Endothelial cell of umbilical vein (primary cell): ENCODE measurements at regions not wholly inside any gene's neighbourhood (a gene's known extent, or its start where the extent isn't known, plus 50 kb on each side); places are given as distances from the start of the nearest gene placed in this dataset.

Source experiments
- BruUV-seq: library from RNA; stranded (reverse); fragments of 400-500 nt; replicated peaks from 2 replicates; lab custom pipeline; 2021; lab: Mats Ljungman, UMichigan
- CTCF ChIA-PET: fragments of 300-600, 350-600 bp; sonication (Branson Sonifier 250); formaldehyde crosslinking; loops from one replicate; lab custom pipeline; 2021; ENCODE audit warnings: antibody characterized with exemption, inconsistent platforms; lab: Charles Lee
- POLR2A ChIA-PET: fragments of 300-600, 350-600 bp; sonication (Branson Sonifier 250); formaldehyde crosslinking; loops from one replicate; lab custom pipeline; 2021; ENCODE audit warnings: antibody characterized with exemption, inconsistent platforms; lab: Charles Lee
- DNase-seq: peaks from one replicate; pipeline ENCODE4 v3.0.0-alpha.2; 2011; ENCODE audit warnings: low read depth, low spot score
- FAIRE-seq: peaks from 2 replicates; lab custom pipeline; 2011; peaks lifted over from hg19 to GRCh38; lab: Jason Lieb, UNC
- H2AFZ ChIP-seq: 2 replicates; pipeline ENCODE4 v1.6.0; 2012; ENCODE audit warnings: low read depth, low read length, control low read depth, inconsistent platforms
- H3K27ac ChIP-seq: 2 replicates; pipeline ENCODE4 v1.5.1; 2011; ENCODE audit warnings: low read depth, mild to moderate bottlenecking, control low read depth, low read length, moderate library complexity; ENCODE audit not compliant: insufficient read depth
- H3K27me3 ChIP-seq, 2 experiments: 2 replicates each; pipeline versions ENCODE4 v1.6.0 to v1.6.1; 2011; ENCODE audit warnings: low read length in 2 of 2, mixed read lengths in 1 of 2; ENCODE audit not compliant: control insufficient read depth in 2 of 2, insufficient read depth in 2 of 2
- H3K36me3 ChIP-seq, 2 experiments: 2 replicates in 1 of 2; 3 replicates in 1 of 2; pipeline ENCODE4 v1.5.1; 2011; ENCODE audit warnings: low read length in 2 of 2, mild to moderate bottlenecking in 1 of 2, moderate library complexity in 1 of 2; ENCODE audit not compliant: control insufficient read depth in 2 of 2, insufficient read depth in 2 of 2; ENCODE audit errors: extremely low read depth in 1 of 2
- H3K4me1 ChIP-seq: 3 replicates; pipeline ENCODE4 v1.5.1; 2011; ENCODE audit warnings: mild to moderate bottlenecking, low read length; ENCODE audit not compliant: control insufficient read depth, insufficient read depth; ENCODE audit errors: extremely low read depth
- H3K4me2 ChIP-seq: 2 replicates; pipeline ENCODE4 v1.6.1; 2011; ENCODE audit warnings: low read length, control low read depth, mixed read lengths; ENCODE audit not compliant: insufficient read depth
- H3K4me3 ChIP-seq, 3 experiments: fragments of 200-600 bp in 1 of 3; sonication (generic), shearing (Covaris generic) in 1 of 3; replicated peaks in 1 of 3; 2 replicates each; pipeline ENCODE4 v1.5.1; 2011 to 2016; ENCODE audit warnings: control low read depth in 3 of 3, low read length in 3 of 3, mild to moderate bottlenecking in 2 of 3, inconsistent platforms in 1 of 3, low read depth in 1 of 3, moderate library complexity in 1 of 3; ENCODE audit not compliant: insufficient read depth in 1 of 3
- H3K79me2 ChIP-seq: 2 replicates; pipeline ENCODE4 v1.6.0; 2012; ENCODE audit warnings: low read length, inconsistent platforms; ENCODE audit not compliant: control insufficient read depth, insufficient read depth
- H3K9ac ChIP-seq: replicated peaks from 2 replicates; pipeline ENCODE3; 2011; ENCODE audit warnings: low read length, control low read depth; ENCODE audit not compliant: insufficient read depth; ENCODE audit errors: extremely low read depth
- H3K9me1 ChIP-seq: replicated peaks from 3 replicates; pipeline ENCODE4 v1.6.0; 2011; ENCODE audit warnings: mild to moderate bottlenecking, low read length; ENCODE audit not compliant: control insufficient read depth, insufficient read depth; ENCODE audit errors: extremely low read depth
- H3K9me3 ChIP-seq: replicated peaks from 2 replicates; pipeline ENCODE4 v1.5.1; 2012; ENCODE audit warnings: low read length, inconsistent platforms; ENCODE audit not compliant: control insufficient read depth, insufficient read depth
- H4K20me1 ChIP-seq: replicated peaks from 2 replicates; pipeline ENCODE3; 2011; ENCODE audit warnings: mild to moderate bottlenecking, low read length; ENCODE audit not compliant: control insufficient read depth, insufficient read depth; ENCODE audit errors: extremely low read depth
- EZH2 ChIP-seq: IDR thresholded peaks from 2 replicates; pipeline ENCODE4 v1.6.1; 2012; ENCODE audit warnings: borderline replicate concordance, low read depth, mild to moderate bottlenecking, moderate library complexity, low read length, inconsistent platforms; ENCODE audit not compliant: severe bottlenecking
- FOS ChIP-seq: IDR thresholded peaks from 2 replicates; pipeline ENCODE4 v1.6.1; 2011; ENCODE audit warnings: mild to moderate bottlenecking, low read length, moderate library complexity, borderline replicate concordance; ENCODE audit not compliant: insufficient read depth
- GATA2 ChIP-seq: IDR thresholded peaks from 2 replicates; pipeline ENCODE4 v1.7.0; 2011; ENCODE audit warnings: low read depth, mild to moderate bottlenecking, moderate library complexity, mixed read lengths, low read length; ENCODE audit not compliant: insufficient read length, insufficient read depth
- JUN ChIP-seq: IDR thresholded peaks from 2 replicates; pipeline ENCODE4 v1.6.1; 2011; ENCODE audit warnings: borderline replicate concordance, low read depth; ENCODE audit not compliant: insufficient read length, insufficient read depth
- MYC ChIP-seq: IDR thresholded peaks from one replicate; pipeline ENCODE4 v1.6.1; 2011; ENCODE audit warnings: mild to moderate bottlenecking, low read depth, low read length
- POLR2A ChIP-seq: IDR thresholded peaks from 2 replicates; pipeline ENCODE4 v1.6.1; 2012; ENCODE audit warnings: low read depth, mild to moderate bottlenecking, control low read depth, low read length
- POLR2AphosphoS5 ChIP-seq: IDR thresholded peaks from 2 replicates; pipeline ENCODE4 v1.6.1; 2012; ENCODE audit warnings: low read depth, mild to moderate bottlenecking, control low read depth, low read length, moderate library complexity; ENCODE audit not compliant: insufficient read depth
- dilution Hi-C: fragments of 300-500 bp; cut with MboI; formaldehyde crosslinking; loops from one replicate; pipeline ENCODE4 v1.15.0; 2019; ENCODE audit warnings: low sequenced_read_pairs; ENCODE audit not compliant: extremely low pct_ligation_motif_present
- intact Hi-C: fragments of 100-400 bp; cut with micrococcal nuclease; formaldehyde crosslinking; loops from one replicate; pipeline ENCODE4 v1.10.0; 2022
- TF ChIP-seq, protein P1 (sequence below), 2 donors: IDR thresholded peaks; 1 replicate in 1 of 2; 2 replicates in 1 of 2; pipeline ENCODE4 v1.5.1; 2011; ENCODE audit warnings: low read length in 2 of 2, mild to moderate bottlenecking in 2 of 2, moderate library complexity in 2 of 2, control low read depth in 1 of 2, inconsistent platforms in 1 of 2, low read depth in 1 of 2; ENCODE audit not compliant: insufficient read depth in 1 of 2; ENCODE audit errors: extremely low read depth in 1 of 2
- TF ChIP-seq, protein P2 (sequence below): IDR thresholded peaks from 2 replicates; pipeline ENCODE4 v1.6.1; 2011; ENCODE audit not compliant: insufficient read depth, insufficient read length

DNA sequence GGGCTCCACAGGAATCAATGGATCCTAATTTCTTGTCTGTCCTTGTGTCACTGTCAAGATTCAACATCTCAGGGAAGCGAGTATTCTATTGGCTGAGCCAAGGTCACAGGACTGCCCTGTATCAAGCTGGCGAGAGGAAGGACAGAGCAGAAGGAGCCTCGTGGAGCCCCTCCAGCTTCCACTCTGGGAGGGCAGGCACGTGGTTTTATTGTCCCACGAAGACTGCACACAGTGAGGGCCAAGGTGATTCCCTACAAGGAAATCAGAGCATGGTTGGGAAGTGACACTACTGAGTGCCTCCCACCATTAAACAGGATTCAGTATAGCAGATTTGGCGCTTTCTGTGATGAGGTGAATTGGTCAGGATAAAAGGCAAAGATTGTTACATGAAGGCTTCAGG lies 302.4 kb upstream of the CXCR4 start:
- no peaks in the 10 kb centered on the region for H3K79me2 ChIP-seq
- TF ChIP-seq GATA2 (no peak), FOS (no peak), POLR2A (no peak), JUN (no peak), POLR2AphosphoS5 (no peak), MYC (no peak), EZH2 (no peak)
- TF ChIP-seq, protein P1, sequence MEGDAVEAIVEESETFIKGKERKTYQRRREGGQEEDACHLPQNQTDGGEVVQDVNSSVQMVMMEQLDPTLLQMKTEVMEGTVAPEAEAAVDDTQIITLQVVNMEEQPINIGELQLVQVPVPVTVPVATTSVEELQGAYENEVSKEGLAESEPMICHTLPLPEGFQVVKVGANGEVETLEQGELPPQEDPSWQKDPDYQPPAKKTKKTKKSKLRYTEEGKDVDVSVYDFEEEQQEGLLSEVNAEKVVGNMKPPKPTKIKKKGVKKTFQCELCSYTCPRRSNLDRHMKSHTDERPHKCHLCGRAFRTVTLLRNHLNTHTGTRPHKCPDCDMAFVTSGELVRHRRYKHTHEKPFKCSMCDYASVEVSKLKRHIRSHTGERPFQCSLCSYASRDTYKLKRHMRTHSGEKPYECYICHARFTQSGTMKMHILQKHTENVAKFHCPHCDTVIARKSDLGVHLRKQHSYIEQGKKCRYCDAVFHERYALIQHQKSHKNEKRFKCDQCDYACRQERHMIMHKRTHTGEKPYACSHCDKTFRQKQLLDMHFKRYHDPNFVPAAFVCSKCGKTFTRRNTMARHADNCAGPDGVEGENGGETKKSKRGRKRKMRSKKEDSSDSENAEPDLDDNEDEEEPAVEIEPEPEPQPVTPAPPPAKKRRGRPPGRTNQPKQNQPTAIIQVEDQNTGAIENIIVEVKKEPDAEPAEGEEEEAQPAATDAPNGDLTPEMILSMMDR (IDR thresholded peaks at IDR 0.05; ENCODE audit: extremely low read depth in 1 of 2, insufficient read depth in 1 of 2, low read depth in 1 of 2, low read length in 2 of 2): no peak
- TF ChIP-seq, protein P2, sequence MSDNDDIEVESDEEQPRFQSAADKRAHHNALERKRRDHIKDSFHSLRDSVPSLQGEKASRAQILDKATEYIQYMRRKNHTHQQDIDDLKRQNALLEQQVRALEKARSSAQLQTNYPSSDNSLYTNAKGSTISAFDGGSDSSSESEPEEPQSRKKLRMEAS: no peak
- CTCF ChIA-PET: no interaction called here
- BruUV-seq: no TSS peak
- DNase-seq (no peak), FAIRE-seq (no peak)
- no peaks in the 10 kb centered on the region for H3K4me1 ChIP-seq
- POLR2A ChIA-PET: no interaction called here
- dilution Hi-C loops: no loop called here
- H3K9me1 ChIP-seq: no peaks in the 10 kb centered on the region
- H3K9me3 ChIP-seq: no peaks in the 10 kb centered on the region
- no peak overlapping the region for H2AFZ ChIP-seq
- no peaks in the 10 kb centered on the region for H3K36me3 ChIP-seq
- intact Hi-C loops: loop anchor here (5.0 kb wide), 3 partner anchors 317 to 512 kb away; no protein-coding TSS in a partner anchor
- H3K4me3 ChIP-seq: no peak overlapping the region
- H3K27me3 ChIP-seq: peaks cover 5 to 6% of the 10 kb centered on the region in 2 experiments
- no peak overlapping the region for H3K4me2 ChIP-seq
- H4K20me1 ChIP-seq: no peaks in the 10 kb centered on the region
- no peak overlapping the region for H3K9ac ChIP-seq
- H3K27ac ChIP-seq: no peak overlapping the region
